ENCODE measurements at regions not wholly inside any gene's neighbourhood (a gene's known extent, or its start where the extent isn't known, plus 50 kb on each side); places are given as distances from the start of the nearest gene placed in this dataset.

- TF ChIP-seq ESRRA (CRISPR knock-in tag; IDR thresholded peaks at IDR 0.05; ENCODE audit: borderline replicate concordance) (no peak), CTCF (IDR thresholded peaks at IDR 0.05) (no peak), TP53 (CRISPR knock-in tag; IDR thresholded peaks at IDR 0.05) (no peak), CDX4 (CRISPR knock-in tag; IDR thresholded peaks at IDR 0.05; ENCODE audit: borderline replicate concordance) (no peak)
Measured at GRCh38 chr21:29246614-29247013, 52.1 kb upstream of the BACH1 start.
